SK-N-SH treated with all-trans-retinoic acid at 6 μM for 48 hours (cell line): ENCODE measurements at regions not wholly inside any gene's neighbourhood (a gene's known extent, or its start where the extent isn't known, plus 50 kb on each side); places are given as distances from the start of the nearest gene placed in this dataset.

Experiments
- ATAC-seq: fragments of 200-7000 bp; cut with Tn5 transposase; 3 replicates; pipeline ENCODE4 v1.9.1; 2020; ENCODE audit warnings: mild to moderate bottlenecking, moderate library complexity
- ARNTL ChIP-seq: fragments of 450-650 bp; formaldehyde crosslinking; IDR thresholded peaks from 2 replicates; pipeline ENCODE4 v1.5.0; 2020; ENCODE audit warnings: low read depth, mild to moderate bottlenecking, moderate library complexity, borderline replicate concordance
- BACH2 ChIP-seq: fragments of 250-450 bp; sonication (Bioruptor Pico); IDR thresholded peaks from 2 replicates; pipeline ENCODE4 v1.9.0; 2021; ENCODE audit warnings: mild to moderate bottlenecking, borderline replicate concordance
- ISL1 ChIP-seq: fragments of 250-450 bp; sonication (Bioruptor Pico); IDR thresholded peaks from 2 replicates; pipeline ENCODE4 v2.1.2; 2022; ENCODE audit warnings: mild to moderate bottlenecking, moderate library complexity
- PPARA ChIP-seq: fragments of 250-450 bp; sonication (Bioruptor Pico); IDR thresholded peaks from 2 replicates; pipeline ENCODE4 v1.5.0; 2020; ENCODE audit warnings: mild to moderate bottlenecking, borderline replicate concordance
- RARB ChIP-seq: fragments of 250-450 bp; sonication (Bioruptor Pico); IDR thresholded peaks from 2 replicates; pipeline ENCODE4 v1.8.0; 2021; ENCODE audit warnings: mild to moderate bottlenecking, moderate library complexity
- SNAI2 ChIP-seq: fragments of 250-450 bp; sonication (Bioruptor Pico); IDR thresholded peaks from 2 replicates; pipeline ENCODE4 v1.5.0; 2020; ENCODE audit warnings: mild to moderate bottlenecking, moderate library complexity
- ZFP3 ChIP-seq: fragments of 250-450 bp; sonication (Bioruptor Pico); IDR thresholded peaks from 2 replicates; pipeline ENCODE4 v1.5.0; 2020; ENCODE audit warnings: mild to moderate bottlenecking, moderate library complexity
- ZNF8 ChIP-seq: fragments of 450-650 bp; formaldehyde crosslinking; IDR thresholded peaks from 2 replicates; pipeline ENCODE4 v1.5.0; 2020; ENCODE audit warnings: mild to moderate bottlenecking, moderate library complexity
- TF ChIP-seq, protein P1 (sequence below): fragments of 250-450 bp; sonication (Bioruptor Pico); IDR thresholded peaks from 2 replicates; pipeline ENCODE4 v1.8.0; 2021; ENCODE audit warnings: low read depth, mild to moderate bottlenecking, moderate library complexity, borderline replicate concordance
- TF ChIP-seq, protein P2 (sequence below): fragments of 250-450 bp; sonication (Bioruptor Pico); IDR thresholded peaks from 2 replicates; pipeline ENCODE4 v1.5.1; 2020; ENCODE audit warnings: low read depth, mild to moderate bottlenecking, moderate library complexity
- TF ChIP-seq, protein P3 (sequence below): fragments of 250-450 bp; sonication (Bioruptor Pico); IDR thresholded peaks from 2 replicates; pipeline ENCODE4 v1.5.1; 2021; ENCODE audit warnings: mild to moderate bottlenecking, moderate library complexity
- TF ChIP-seq, protein P4 (sequence below): fragments of 250-450 bp; sonication (Bioruptor Pico); IDR thresholded peaks from 2 replicates; pipeline ENCODE4 v1.5.0; 2020; ENCODE audit warnings: mild to moderate bottlenecking, moderate library complexity

DNA sequence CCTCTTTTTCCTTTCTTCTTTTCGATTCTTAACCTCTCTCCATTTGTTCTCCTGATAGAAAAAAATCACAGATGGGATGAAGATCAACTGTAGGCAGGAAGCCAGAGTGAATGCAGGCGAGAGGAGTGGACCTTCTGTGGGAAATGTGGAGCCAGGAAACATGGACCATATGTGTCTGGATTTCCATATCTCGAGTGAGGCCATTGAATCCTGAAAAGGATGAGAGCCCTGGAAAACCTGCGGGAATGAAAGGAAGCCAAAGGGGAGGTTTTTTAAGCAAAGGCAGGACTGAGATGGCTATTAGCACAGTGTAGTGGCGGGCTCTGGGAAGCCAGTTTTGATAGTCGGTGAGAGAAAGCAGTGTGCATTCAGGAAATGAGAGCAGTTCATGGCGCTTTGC lies 139.5 kb upstream of the C9orf72 start:
- no peak for ATAC-seq
- TF ChIP-seq, protein P1, sequence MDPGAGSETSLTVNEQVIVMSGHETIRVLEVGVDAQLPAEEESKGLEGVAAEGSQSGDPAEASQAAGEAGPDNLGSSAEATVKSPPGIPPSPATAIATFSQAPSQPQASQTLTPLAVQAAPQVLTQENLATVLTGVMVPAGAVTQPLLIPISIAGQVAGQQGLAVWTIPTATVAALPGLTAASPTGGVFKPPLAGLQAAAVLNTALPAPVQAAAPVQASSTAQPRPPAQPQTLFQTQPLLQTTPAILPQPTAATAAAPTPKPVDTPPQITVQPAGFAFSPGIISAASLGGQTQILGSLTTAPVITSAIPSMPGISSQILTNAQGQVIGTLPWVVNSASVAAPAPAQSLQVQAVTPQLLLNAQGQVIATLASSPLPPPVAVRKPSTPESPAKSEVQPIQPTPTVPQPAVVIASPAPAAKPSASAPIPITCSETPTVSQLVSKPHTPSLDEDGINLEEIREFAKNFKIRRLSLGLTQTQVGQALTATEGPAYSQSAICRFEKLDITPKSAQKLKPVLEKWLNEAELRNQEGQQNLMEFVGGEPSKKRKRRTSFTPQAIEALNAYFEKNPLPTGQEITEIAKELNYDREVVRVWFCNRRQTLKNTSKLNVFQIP (CRISPR knock-in tag), result no peak
- no peak for TF ChIP-seq ZNF8 (CRISPR knock-in tag)
- no peak for TF ChIP-seq SNAI2

DNA sequence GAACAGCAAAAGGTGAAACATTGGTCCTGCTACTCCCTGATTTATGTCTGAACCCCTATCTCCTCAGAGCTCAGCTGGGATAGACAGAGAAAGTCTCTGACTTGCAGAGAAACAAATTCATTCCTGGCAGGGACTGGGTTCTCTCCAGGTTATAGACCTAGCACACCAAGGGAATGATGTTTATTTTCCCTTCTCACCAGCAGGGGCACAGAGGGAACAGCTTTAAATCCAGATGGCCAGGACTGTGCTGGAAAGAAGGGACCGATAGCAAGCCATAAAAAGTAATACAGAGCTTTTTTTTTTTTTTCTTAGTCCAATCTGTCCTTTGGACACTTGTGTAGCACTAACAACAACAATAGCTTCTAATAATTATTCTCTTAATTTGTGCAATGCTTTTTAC lies 141.1 kb upstream of the C9orf72 start:
- peak; percentile 74 for ATAC-seq
- TF ChIP-seq BACH2 (CRISPR knock-in tag) (no peak), ZFP3 (CRISPR knock-in tag) (no peak)
- TF ChIP-seq, protein P1 (CRISPR knock-in tag), result no peak
- TF ChIP-seq, protein P2, sequence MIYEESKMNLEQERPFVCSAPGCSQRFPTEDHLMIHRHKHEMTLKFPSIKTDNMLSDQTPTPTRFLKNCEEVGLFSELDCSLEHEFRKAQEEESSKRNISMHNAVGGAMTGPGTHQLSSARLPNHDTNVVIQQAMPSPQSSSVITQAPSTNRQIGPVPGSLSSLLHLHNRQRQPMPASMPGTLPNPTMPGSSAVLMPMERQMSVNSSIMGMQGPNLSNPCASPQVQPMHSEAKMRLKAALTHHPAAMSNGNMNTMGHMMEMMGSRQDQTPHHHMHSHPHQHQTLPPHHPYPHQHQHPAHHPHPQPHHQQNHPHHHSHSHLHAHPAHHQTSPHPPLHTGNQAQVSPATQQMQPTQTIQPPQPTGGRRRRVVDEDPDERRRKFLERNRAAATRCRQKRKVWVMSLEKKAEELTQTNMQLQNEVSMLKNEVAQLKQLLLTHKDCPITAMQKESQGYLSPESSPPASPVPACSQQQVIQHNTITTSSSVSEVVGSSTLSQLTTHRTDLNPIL (CRISPR knock-in tag), result no peak

DNA sequence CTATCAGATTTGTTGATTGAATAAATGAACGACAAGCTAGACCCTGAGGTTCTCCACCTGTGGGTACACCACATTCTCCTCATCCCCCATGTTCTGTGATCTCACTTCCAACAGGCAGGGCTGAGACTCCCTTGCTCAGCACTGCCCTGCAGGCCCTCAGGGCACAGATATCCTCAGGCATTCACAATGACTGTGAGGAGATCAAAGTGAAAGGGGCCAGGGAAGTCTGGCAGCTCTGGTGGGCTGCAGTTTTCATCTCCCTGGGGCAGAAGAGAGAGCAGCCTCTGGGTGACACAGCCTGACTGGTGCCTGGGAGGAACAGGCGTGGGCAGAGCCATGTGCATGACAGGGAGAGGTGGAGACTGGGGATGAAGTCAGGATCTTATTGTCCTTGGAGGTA lies 142.4 kb upstream of the C9orf72 start:
- TF ChIP-seq, protein P3, sequence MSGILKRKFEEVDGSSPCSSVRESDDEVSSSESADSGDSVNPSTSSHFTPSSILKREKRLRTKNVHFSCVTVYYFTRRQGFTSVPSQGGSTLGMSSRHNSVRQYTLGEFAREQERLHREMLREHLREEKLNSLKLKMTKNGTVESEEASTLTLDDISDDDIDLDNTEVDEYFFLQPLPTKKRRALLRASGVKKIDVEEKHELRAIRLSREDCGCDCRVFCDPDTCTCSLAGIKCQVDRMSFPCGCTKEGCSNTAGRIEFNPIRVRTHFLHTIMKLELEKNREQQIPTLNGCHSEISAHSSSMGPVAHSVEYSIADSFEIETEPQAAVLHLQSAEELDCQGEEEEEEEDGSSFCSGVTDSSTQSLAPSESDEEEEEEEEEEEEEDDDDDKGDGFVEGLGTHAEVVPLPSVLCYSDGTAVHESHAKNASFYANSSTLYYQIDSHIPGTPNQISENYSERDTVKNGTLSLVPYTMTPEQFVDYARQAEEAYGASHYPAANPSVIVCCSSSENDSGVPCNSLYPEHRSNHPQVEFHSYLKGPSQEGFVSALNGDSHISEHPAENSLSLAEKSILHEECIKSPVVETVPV (CRISPR knock-in tag), result no peak
- TF ChIP-seq, protein P2 (CRISPR knock-in tag), result no peak
- TF ChIP-seq RARB (CRISPR knock-in tag), result no peak
- no peak for TF ChIP-seq ZNF8 (CRISPR knock-in tag)
- no peak for TF ChIP-seq ARNTL (CRISPR knock-in tag)
- TF ChIP-seq BACH2 (CRISPR knock-in tag), result no peak
- TF ChIP-seq, protein P1 (CRISPR knock-in tag), result no peak
- ATAC-seq, result no peak

DNA sequence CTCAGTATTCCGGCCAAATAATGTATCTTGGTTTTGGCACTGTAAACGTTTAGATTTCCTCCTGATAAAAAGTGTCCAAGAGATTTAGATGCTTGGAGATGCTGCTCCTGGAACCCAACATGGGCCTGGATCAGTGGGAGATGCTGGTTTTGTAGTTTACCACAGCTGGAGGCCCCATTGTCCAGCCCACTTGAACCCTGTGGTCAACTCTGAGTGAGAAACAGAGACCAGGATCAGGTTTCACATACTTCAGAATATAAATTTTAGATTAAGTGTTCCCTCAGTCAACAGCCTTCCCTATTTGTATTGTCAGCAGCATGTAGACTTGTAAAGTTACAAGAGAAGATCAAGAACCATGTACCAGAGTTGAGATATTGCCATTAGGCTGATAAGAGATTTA lies 144.7 kb upstream of the C9orf72 start:
- no peak for ATAC-seq

More for the DNA sequence above, 144.7 kb upstream of the C9orf72 start:
- TF ChIP-seq BACH2 (CRISPR knock-in tag) (no peak), ISL1 (CRISPR knock-in tag) (no peak), PPARA (CRISPR knock-in tag) (no peak)
- TF ChIP-seq, protein P4, sequence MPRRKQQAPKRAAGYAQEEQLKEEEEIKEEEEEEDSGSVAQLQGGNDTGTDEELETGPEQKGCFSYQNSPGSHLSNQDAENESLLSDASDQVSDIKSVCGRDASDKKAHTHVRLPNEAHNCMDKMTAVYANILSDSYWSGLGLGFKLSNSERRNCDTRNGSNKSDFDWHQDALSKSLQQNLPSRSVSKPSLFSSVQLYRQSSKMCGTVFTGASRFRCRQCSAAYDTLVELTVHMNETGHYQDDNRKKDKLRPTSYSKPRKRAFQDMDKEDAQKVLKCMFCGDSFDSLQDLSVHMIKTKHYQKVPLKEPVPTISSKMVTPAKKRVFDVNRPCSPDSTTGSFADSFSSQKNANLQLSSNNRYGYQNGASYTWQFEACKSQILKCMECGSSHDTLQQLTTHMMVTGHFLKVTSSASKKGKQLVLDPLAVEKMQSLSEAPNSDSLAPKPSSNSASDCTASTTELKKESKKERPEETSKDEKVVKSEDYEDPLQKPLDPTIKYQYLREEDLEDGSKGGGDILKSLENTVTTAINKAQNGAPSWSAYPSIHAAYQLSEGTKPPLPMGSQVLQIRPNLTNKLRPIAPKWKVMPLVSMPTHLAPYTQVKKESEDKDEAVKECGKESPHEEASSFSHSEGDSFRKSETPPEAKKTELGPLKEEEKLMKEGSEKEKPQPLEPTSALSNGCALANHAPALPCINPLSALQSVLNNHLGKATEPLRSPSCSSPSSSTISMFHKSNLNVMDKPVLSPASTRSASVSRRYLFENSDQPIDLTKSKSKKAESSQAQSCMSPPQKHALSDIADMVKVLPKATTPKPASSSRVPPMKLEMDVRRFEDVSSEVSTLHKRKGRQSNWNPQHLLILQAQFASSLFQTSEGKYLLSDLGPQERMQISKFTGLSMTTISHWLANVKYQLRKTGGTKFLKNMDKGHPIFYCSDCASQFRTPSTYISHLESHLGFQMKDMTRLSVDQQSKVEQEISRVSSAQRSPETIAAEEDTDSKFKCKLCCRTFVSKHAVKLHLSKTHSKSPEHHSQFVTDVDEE (CRISPR knock-in tag), result no peak
